ENCODE measurements at regions not wholly inside any gene's neighbourhood (a gene's known extent, or its start where the extent isn't known, plus 50 kb on each side); places are given as distances from the start of the nearest gene placed in this dataset.

GRCh38 chr4:62928483-62928882 is 1480.8 kb downstream of the TECRL start:
- Histone ChIP-seq H3K27me3 (no peaks in the 10 kb centered on the region), H3K4me1 (no peaks in the 10 kb centered on the region), H3K9me3 (no peaks in the 10 kb centered on the region), H3K36me3 (ENCODE audit: low read depth, missing control alignments) (no peaks in the 10 kb centered on the region), H3K27ac (no peak overlapping the region), H3K4me3 (no peak overlapping the region)
- TF ChIP-seq CTCF (IDR thresholded peaks at IDR 0.05) (no peak), POLR2A (IDR thresholded peaks at IDR 0.05) (no peak)
- no peak for DNase-seq
- 70 to 77% methylated on average over 3 of the region's 3 CpGs for WGBS, 2 donors
- intact Hi-C loops (cut with DNase I; ENCODE audit: low total_unique reads): no loop called here

- DNase-seq: no peak
- Histone ChIP-seq H3K4me3 (no peak overlapping the region), H3K4me1 (no peaks in the 10 kb centered on the region), H3K9me3 (no peaks in the 10 kb centered on the region), H3K36me3 (ENCODE audit: low read depth, missing control alignments) (no peaks in the 10 kb centered on the region), H3K27me3 (no peaks in the 10 kb centered on the region), H3K27ac (no peak overlapping the region)
- TF ChIP-seq CTCF (IDR thresholded peaks at IDR 0.05) (no peak), POLR2A (IDR thresholded peaks at IDR 0.05) (no peak)
- WGBS, 2 donors: 31 to 35% methylated on average over 3 of the region's 3 CpGs
- intact Hi-C loops (cut with DNase I; ENCODE audit: low total_unique reads): no loop called here
Measured at GRCh38 chr4:62927574-62927973, 1481.7 kb downstream of the TECRL start.

- intact Hi-C loops (cut with DNase I; ENCODE audit: low total_unique reads): no loop called here
- Histone ChIP-seq H3K27ac (no peak overlapping the region), H3K4me1 (no peaks in the 10 kb centered on the region), H3K4me3 (no peak overlapping the region), H3K27me3 (no peaks in the 10 kb centered on the region), H3K9me3 (no peaks in the 10 kb centered on the region), H3K36me3 (ENCODE audit: low read depth, missing control alignments) (no peaks in the 10 kb centered on the region)
- no peak for TF ChIP-seq CTCF (IDR thresholded peaks at IDR 0.05)
- TF ChIP-seq POLR2A (IDR thresholded peaks at IDR 0.05): no peak
- WGBS, 2 donors: 77 to 82% methylated on average over 4 of the region's 4 CpGs
- no peak for DNase-seq
Measured at GRCh38 chr4:62923783-62924182, 1485.5 kb downstream of the TECRL start.

GRCh38 chr4:62917649-62918048 is 1491.6 kb downstream of the TECRL start:
- Histone ChIP-seq H3K27ac (no peak overlapping the region), H3K4me3 (no peak overlapping the region), H3K9me3 (no peaks in the 10 kb centered on the region), H3K4me1 (no peaks in the 10 kb centered on the region), H3K27me3 (no peaks in the 10 kb centered on the region), H3K36me3 (ENCODE audit: low read depth, missing control alignments) (no peaks in the 10 kb centered on the region)
- no peak for DNase-seq
- TF ChIP-seq POLR2A (IDR thresholded peaks at IDR 0.05): no peak
- no peak for TF ChIP-seq CTCF (IDR thresholded peaks at IDR 0.05)
- intact Hi-C loops (cut with DNase I; ENCODE audit: low total_unique reads): no loop called here
- 82 to 89% methylated on average over 2 of the region's 2 CpGs for WGBS, 2 donors

- no peaks in the 10 kb centered on the region for H3K27me3 ChIP-seq
- 93 to 96% methylated on average over 4 of the region's 4 CpGs for WGBS, 2 donors
- no peak overlapping the region for H3K4me3 ChIP-seq
- no peak overlapping the region for H3K27ac ChIP-seq
- intact Hi-C loops (cut with DNase I; ENCODE audit: low total_unique reads): no loop called here
- no peaks in the 10 kb centered on the region for H3K9me3 ChIP-seq
- no peak for TF ChIP-seq POLR2A (IDR thresholded peaks at IDR 0.05)
- TF ChIP-seq CTCF (IDR thresholded peaks at IDR 0.05): no peak
- no peaks in the 10 kb centered on the region for H3K36me3 ChIP-seq (ENCODE audit: low read depth, missing control alignments)
- no peaks in the 10 kb centered on the region for H3K4me1 ChIP-seq
- no peak for DNase-seq
Measured at GRCh38 chr4:62914758-62915157, 1494.5 kb downstream of the TECRL start.

Measured in testis (tissue), 2 donors.